ENCODE measurements at regions not wholly inside any gene's neighbourhood (a gene's known extent, or its start where the extent isn't known, plus 50 kb on each side); places are given as distances from the start of the nearest gene placed in this dataset.
A peak's percentile ranks its signal among the peaks of the same experiment; 100 is the strongest.

DNA sequence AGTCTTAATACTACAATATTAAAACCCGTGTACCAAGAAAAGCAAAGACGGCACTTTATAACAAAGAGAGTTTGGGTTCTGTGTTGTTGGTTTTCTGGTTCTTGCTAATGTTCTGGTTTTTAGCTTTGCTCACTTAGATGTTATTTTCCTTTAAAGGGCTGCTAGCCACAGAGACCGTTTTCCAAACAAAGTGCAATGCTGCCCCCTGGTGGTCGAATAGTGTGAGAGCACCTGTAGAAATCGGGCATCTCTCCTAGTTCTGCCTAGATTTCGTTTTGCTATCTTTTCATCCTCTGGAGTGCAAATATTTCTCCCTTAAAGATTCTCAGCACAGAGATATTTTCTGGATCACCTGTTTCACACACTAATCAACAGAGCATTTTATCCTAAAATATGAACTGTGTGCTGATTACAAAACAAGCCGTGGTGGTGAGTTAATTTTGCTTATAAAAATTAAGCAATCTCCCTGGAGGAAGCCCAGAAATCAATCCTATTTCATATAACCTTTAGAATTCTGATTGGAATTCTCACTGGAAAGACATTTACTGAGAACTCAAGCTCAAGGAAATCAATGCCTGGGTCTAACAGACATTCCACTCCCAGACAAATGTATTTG lies 334.5 kb upstream of the NOCT start:
- Histone ChIP-seq H4K20me1 (ENCODE audit: insufficient read depth, low read length, poor library complexity, severe bottlenecking) (no peaks in the 10 kb centered on the region), H3K27me3 (ENCODE audit: insufficient read depth, low read length, poor library complexity, severe bottlenecking) (no peaks in the 10 kb centered on the region), H3K79me2 (ENCODE audit: insufficient read depth, low read length) (no peaks in the 10 kb centered on the region), H3K36me3 (ENCODE audit: insufficient read depth, low read length) (no peaks in the 10 kb centered on the region), H3K4me1 (ENCODE audit: insufficient read depth, low read length, poor library complexity, severe bottlenecking) (no peaks in the 10 kb centered on the region), H2AFZ (ENCODE audit: low read length) (no peak overlapping the region), H3K9ac (ENCODE audit: low read depth, low read length, poor library complexity, severe bottlenecking) (no peak overlapping the region), H3K4me3 (ENCODE audit: low read length, poor library complexity, severe bottlenecking) (no peak overlapping the region), H3K4me2 (ENCODE audit: low read depth, low read length, poor library complexity, severe bottlenecking) (no peak overlapping the region), H3K9me2 (replicated peaks; ENCODE audit: low read depth, low read length) (no peaks in the 10 kb centered on the region), H3F3A (ENCODE audit: low read depth) (no peaks in the 10 kb centered on the region), H3K9me3 (ENCODE audit: insufficient read depth, low read depth, low read length) (no peaks in the 10 kb centered on the region)
- no peak for TF ChIP-seq EZH2phosphoT487 (IDR thresholded peaks at IDR 0.05; ENCODE audit: borderline replicate concordance)
- TF ChIP-seq, protein P1, sequence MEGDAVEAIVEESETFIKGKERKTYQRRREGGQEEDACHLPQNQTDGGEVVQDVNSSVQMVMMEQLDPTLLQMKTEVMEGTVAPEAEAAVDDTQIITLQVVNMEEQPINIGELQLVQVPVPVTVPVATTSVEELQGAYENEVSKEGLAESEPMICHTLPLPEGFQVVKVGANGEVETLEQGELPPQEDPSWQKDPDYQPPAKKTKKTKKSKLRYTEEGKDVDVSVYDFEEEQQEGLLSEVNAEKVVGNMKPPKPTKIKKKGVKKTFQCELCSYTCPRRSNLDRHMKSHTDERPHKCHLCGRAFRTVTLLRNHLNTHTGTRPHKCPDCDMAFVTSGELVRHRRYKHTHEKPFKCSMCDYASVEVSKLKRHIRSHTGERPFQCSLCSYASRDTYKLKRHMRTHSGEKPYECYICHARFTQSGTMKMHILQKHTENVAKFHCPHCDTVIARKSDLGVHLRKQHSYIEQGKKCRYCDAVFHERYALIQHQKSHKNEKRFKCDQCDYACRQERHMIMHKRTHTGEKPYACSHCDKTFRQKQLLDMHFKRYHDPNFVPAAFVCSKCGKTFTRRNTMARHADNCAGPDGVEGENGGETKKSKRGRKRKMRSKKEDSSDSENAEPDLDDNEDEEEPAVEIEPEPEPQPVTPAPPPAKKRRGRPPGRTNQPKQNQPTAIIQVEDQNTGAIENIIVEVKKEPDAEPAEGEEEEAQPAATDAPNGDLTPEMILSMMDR (conservative IDR thresholded peaks at IDR 0.05; ENCODE audit: low read length) = peak; percentile 97

DNA sequence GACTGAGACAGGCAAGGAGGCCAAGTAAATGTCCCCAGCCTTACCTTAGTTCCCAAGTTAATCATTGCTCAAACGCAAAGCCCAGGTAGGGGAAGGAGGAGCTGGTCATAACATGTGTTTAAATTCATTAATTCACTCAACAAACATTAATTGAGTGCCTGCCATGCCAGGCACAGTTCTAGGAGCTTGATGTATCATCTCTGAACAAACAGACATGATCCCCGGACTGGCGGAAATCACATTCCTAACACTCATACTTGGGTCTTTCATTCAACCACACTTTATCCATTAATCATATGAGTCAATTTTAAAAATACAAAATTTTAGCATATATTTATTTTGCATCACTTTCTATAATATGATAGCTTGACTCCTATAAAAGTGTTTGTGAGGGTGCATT lies 335.3 kb upstream of the NOCT start:
- Histone ChIP-seq H3K9me2 (replicated peaks; ENCODE audit: low read depth, low read length) (no peaks in the 10 kb centered on the region), H2AFZ (ENCODE audit: low read length) (no peak overlapping the region), H3K9me3 (ENCODE audit: insufficient read depth, low read depth, low read length) (no peaks in the 10 kb centered on the region), H3K9ac (ENCODE audit: low read depth, low read length, poor library complexity, severe bottlenecking) (no peak overlapping the region), H3K4me1 (ENCODE audit: insufficient read depth, low read length, poor library complexity, severe bottlenecking) (no peaks in the 10 kb centered on the region), H3K4me2 (ENCODE audit: low read depth, low read length, poor library complexity, severe bottlenecking) (no peak overlapping the region), H3K27me3 (ENCODE audit: insufficient read depth, low read length, poor library complexity, severe bottlenecking) (no peaks in the 10 kb centered on the region), H3K36me3 (ENCODE audit: insufficient read depth, low read length) (no peaks in the 10 kb centered on the region), H3K79me2 (ENCODE audit: insufficient read depth, low read length) (no peaks in the 10 kb centered on the region), H3K4me3 (ENCODE audit: low read length, poor library complexity, severe bottlenecking) (no peak overlapping the region), H3F3A (ENCODE audit: low read depth) (no peaks in the 10 kb centered on the region), H4K20me1 (ENCODE audit: insufficient read depth, low read length, poor library complexity, severe bottlenecking) (no peaks in the 10 kb centered on the region)
- TF ChIP-seq EZH2phosphoT487 (IDR thresholded peaks at IDR 0.05; ENCODE audit: borderline replicate concordance) = no peak
- TF ChIP-seq, protein P1 (conservative IDR thresholded peaks at IDR 0.05; ENCODE audit: low read length) = no peak

DNA sequence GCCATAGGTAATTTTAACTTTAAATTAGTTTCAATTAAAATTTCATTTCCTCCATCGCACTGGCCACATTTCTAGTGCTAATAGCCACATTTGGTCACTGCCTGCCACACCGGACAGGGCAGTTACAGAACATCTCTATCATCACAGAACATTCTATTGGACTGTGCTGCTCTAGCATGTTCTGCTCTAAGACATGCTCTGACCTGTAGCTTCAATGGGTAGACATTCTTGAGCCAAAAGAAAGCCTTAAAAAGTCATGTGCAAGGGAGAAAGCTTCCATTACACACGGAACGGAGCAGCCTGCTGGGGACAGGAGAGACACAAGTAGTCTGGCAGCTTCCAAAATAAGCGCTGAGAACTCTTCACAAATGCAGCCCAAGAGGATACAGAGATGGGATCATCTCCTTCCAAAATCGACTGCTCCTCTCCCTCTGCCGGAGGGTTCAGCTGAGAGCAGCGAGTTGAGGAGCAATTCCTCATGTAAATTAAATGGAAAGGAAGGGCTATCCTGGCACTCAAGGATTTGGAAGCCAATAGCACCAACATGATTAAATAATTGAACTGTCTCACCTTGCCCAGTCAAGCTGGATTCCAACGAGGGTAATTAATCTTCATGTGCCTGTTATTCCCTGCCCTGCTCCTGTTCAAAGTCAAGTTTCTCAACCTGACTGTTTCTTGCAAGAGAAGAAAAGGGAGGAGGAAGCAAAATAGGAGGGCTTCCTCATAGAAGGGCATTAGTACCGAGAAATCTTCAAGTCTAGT lies 336.4 kb upstream of the NOCT start:
- no peak overlapping the region for H3K4me2 ChIP-seq (ENCODE audit: low read depth, low read length, poor library complexity, severe bottlenecking)
- H3K36me3 ChIP-seq (ENCODE audit: insufficient read depth, low read length) = no peaks in the 10 kb centered on the region
- H3K9ac ChIP-seq (ENCODE audit: low read depth, low read length, poor library complexity, severe bottlenecking) = no peak overlapping the region
- H3K4me3 ChIP-seq (ENCODE audit: low read length, poor library complexity, severe bottlenecking) = no peak overlapping the region
- no peak overlapping the region for H2AFZ ChIP-seq (ENCODE audit: low read length)
- H3F3A ChIP-seq (ENCODE audit: low read depth) = no peaks in the 10 kb centered on the region
- no peaks in the 10 kb centered on the region for H3K27me3 ChIP-seq (ENCODE audit: insufficient read depth, low read length, poor library complexity, severe bottlenecking)
- H3K9me2 ChIP-seq (replicated peaks; ENCODE audit: low read depth, low read length) = no peaks in the 10 kb centered on the region
- no peaks in the 10 kb centered on the region for H3K9me3 ChIP-seq (ENCODE audit: insufficient read depth, low read depth, low read length)
- TF ChIP-seq EZH2phosphoT487 (IDR thresholded peaks at IDR 0.05; ENCODE audit: borderline replicate concordance) = no peak
- TF ChIP-seq, protein P1 (conservative IDR thresholded peaks at IDR 0.05; ENCODE audit: low read length) = no peak
- H3K4me1 ChIP-seq (ENCODE audit: insufficient read depth, low read length, poor library complexity, severe bottlenecking) = no peaks in the 10 kb centered on the region
- H4K20me1 ChIP-seq (ENCODE audit: insufficient read depth, low read length, poor library complexity, severe bottlenecking) = no peaks in the 10 kb centered on the region
- H3K79me2 ChIP-seq (ENCODE audit: insufficient read depth, low read length) = no peaks in the 10 kb centered on the region
